GM19395 (cell line): ENCODE measurements at regions not wholly inside any gene's neighbourhood (a gene's known extent, or its start where the extent isn't known, plus 50 kb on each side); places are given as distances from the start of the nearest gene placed in this dataset.

Experiments
- ATAC-seq: cut with Tn5 transposase; IDR thresholded peaks from one replicate; pipeline ENCODE4 v1.9.1; 2021; ENCODE audit warnings: mild to moderate bottlenecking, moderate library complexity; ENCODE audit not compliant: unreplicated experiment

DNA sequence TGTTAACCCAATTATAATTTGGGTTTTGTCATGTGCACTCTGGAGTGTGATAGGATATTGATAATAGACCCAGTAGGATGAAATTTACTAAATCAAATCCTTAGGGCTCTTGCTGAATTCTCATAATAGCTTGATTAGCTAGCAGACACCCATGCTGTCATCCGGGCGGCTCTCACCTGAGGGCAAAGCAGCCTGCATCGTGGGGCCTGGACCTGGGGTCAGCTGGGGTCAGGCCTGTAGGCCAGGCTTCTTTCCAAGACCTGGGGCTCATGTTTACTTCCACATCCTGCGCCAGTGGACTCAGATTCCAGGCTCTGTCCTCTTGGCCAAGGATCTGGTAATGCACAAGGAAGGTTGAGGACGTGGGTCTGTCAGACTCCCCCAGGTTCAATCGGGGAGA is 486.3 kb downstream of the NPHP4 start:
- no peak for ATAC-seq

DNA sequence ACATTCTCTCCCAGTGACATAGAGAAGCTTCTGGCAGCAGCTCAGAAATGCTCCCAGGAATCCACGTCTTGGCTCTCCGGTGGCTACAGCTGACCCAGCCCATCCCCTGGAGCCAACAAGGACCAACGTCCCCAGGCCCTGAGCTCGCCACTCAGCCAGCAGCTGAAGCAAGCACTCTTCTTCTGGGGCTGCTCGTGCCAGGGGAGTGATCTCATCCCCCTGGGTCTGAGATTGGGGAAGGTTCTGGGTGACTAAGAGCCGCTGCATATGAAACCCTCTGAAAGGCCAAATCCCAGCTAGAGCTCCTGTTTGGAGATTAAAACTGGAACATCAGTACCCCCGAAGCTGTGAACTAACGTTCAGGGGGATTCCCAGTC is 487.9 kb downstream of the NPHP4 start:
- ATAC-seq, result no peak

DNA sequence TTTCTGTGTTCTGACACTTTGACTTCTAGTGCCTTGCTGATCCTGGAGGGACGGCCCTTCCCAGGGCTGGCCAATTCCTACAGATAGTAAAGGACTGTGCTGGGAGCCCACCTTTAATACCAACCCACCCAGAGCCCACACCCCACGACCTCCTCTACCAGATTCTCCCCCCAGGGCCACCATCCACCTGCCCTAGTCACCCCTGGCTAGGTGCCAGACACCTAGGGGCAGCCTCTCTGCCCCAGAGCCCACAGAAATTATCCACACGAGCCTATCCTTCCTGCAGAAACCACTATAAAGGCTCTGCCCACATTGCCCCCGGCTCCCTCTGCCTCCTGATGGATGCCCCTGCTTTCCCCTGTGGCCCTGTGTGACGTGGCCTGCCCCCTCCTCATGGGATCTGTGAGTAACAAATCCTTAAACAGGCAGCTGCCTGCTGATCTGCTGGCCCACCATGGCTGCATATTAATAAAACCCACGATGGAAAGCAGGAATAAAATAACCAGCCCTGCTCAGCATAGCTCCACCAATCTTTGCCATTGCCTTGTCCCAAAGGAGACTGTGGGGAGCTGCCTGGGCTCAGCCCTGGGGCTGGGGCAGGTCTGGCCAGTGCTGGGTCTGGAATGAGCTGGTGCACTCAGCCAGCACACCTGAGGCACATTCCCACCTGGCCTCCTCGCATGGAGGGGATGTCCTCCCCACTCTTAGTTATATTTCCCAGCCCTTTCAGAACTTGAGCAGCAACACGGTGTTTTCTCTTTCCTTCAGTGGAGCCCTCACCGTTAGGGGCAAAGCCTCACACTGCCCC is 488.5 kb downstream of the NPHP4 start:
- no peak for ATAC-seq

DNA sequence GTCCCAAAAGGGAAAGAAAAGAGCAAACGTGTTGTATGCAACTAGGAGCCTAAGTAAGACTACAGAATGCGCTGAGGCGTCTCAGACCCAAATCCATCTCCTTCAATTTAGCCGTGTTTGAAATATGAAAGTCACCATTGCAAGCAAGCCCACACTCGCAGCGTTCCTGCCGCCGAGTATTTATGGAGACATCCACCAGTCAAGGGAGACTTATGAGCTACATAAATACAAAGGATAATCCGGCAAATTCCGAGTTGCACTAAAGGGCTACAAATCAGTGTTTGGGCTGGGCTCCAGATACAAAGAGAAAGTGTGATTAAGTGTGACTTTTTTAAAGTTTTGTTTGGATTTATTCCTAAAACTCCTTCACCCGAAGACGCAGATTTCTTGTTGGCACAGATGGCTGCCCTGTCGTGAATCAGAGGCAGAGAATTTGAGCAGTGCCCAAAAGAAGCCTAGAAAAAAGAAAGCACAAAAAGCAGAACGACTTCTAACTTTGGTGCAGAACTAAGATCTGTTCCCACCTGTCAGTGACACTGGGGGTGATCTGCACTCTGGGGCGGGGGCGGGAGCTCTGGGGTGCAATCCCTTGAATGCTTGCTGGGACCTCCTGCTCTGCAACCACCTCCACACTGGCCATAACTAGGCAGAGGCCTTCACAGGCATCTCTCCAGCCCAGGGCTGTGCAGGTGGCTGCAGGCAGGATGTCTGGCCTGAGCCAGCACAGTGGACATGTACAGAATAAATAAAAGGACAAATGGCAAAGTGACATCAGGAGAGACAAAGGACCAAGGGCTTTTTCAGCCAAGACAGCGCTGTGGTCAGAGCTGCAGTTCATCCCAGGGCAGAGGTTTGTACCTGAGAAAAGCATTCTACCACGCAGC is 489.7 kb downstream of the NPHP4 start:
- ATAC-seq, result no peak

DNA sequence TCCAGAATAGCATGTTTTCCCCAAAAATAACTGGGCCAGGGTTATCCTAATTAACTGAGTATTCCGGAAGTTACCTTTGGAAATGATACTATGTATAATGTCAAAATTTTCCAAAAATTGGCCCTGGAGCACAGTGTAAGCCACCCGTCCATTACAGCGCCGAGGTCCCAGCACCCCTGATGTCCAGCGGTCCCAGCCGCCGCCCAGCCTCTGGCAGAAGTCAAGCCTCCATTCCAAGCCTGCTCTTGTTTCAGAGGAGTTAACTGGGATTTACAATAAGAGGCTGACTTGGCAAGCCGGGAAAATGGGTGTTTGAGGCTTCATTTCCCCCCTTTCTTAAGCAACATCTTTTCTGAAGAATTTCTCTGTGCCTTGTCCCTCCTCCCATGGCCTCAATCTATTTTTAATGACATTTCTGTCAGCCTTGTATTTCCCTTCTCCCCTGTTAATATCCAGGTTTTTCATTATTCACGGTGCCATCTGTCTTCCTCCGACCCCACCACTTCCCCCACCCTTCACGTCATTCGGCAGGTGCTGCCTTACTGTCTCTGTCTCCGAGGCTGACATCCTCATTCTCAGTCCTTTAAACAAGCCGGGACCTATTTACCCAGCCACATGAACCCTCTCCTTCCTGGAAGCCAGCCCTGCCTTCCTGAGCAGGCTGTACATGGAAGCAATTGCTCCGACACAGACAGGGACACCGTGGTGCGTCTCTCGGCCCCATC is 490.9 kb downstream of the NPHP4 start:
- no peak for ATAC-seq

DNA sequence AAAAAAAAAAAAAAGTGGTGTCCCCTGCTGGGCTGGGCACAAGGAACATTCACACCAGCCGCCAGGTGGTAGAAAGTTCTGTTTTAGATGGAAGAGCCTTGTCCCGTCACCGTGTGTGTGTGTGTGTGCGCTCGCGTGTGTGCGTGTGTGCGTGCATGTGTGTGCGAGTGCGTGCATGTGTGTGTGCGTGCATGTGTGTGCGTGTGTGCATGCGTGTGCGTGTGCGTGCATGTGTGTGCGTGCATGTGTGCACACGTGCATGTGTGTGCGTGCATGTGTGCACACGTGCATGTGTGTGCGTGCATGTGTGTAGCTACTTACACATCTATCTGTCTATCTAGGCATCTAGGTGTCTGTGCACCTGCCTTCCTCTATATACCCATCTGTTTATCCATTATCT is 491.7 kb downstream of the NPHP4 start:
- ATAC-seq, result no peak

DNA sequence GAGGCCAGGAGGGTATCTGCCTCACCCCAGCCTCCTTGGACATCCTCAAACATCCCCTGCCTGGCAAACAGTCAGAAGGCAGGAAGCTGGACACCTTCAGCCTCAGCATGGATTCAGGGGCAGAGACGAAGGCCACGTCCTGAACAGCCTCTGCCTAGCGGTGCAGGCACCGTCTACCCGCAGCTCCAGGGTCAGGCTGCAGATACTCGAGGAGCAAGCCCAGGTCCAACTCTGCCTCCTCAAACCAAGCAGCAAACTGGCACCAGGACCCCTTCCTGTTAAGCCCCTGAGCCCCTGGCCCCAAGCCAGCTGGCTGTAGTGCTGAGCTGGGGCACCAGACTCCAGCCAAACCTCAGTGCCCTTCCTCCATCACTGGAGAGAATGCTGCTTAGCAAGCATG is 494.7 kb downstream of the NPHP4 start:
- ATAC-seq, result no peak

DNA sequence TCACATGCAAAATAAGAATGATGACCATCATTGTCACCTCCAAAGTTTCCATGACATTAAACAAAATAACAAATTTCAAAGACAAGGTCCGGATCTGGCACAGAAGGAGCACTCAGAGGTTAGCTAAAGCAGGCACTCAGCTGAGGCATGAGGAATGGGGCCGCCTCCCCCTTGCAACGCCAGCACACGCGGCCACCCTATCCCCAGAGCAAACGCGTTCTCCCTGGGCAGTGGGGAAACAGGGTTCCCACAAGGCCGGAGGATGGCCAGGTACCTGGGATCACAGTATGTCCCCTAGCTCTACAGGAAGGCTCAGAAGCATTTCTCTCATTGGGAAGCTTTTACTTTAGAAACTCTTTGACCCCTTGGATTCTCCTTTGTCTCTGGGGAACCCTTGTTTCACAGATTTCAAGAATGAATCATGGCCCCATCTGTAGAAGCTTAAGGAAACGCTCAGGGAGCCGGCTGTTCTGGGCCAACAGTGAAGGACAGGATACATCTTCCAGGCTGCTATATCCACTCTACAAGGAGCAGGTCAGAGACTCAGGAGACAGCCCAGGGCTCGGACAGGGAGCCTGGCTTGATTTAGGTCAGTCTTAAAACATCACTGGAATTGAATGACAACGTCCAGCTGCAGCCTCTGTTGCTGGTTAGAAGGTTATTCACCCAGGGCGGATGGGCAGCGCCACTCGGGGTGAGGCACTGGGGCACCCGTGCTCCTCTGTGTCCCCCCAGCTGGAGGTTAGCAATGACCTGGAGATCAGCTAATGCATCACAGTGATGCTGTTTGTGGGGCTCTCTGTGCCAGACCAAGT is 496.4 kb downstream of the NPHP4 start:
- no peak for ATAC-seq

DNA sequence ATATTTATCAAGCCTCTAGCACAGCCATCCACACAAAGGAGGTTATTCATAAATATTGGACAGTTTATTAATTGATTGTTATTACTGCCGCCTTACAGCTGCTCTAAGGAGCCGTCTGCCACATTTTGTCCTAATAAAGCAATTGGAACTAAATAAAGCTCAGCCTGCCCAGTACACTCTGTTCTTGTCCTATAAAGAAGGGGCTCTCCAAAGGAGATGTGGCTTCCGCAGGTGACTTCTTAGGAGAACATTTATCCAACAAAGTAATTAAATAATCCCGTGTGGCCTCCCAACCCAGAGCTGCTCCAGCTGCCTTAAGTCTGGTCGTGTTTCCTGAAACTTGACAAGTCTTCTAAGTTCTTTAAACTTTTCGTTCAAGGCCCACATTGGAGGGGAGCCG is 497.7 kb downstream of the NPHP4 start:
- no peak for ATAC-seq

DNA sequence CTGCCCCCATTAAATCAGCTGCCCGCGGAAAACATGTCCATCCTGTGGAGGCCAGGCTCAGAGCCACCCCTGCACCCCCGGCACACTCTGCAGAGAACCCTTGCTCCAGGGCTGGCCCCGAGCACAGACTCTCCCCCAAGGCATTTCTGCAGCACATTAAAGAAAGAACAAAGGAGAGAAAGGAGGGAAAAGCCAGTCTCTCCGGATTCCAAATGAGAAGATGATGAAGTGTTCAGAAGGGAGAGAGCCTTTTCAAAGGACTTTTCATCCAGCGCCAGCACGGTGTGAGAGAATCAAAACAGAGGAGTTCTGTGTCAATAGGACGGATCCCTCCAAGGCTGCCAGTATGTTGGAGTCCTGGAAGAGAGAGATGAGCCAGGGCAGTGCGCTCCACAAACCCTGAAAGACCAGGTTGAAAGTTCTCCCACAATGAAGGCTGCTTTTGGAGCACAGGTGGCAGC is 498.3 kb downstream of the NPHP4 start:
- no peak for ATAC-seq

DNA sequence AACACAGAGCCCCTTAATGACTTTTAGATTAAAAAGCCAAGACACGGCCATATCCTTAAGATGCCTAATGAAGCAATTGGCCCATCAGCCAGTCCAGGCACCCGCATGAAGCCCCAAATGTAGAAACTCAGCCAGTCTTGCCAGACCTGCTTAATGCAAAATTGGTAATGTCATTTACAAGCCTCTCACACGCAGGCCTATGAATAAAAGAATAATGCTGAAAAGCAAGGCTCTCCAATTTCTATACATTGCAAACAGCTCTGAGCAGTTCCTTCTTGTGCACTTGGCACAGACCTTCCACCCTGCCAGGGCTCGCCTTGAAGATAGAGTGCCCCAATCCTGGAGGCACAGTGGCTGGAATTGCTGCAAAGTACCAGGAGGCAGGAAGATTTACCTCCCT is 498.9 kb downstream of the NPHP4 start:
- no peak for ATAC-seq

DNA sequence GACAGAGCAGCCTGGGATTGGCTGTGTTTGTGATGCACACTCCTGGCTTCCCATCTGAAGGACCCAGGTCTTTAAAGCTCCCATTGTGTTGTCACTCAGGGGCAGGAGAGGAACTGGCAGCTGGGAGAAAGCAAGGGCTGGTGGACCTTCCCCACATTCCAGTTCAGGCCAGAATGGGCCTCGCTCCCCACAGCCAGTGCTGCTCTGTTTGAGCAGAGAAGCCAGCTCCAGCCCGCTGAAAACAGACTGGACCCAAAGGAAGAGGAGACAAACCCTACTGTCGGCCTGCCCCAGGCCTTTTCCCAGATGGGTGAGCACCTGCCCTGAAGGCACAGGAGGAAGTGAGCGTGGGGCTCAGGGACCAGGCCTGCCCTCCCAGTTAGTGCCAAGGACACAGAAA is 499.4 kb downstream of the NPHP4 start:
- ATAC-seq, result no peak

DNA sequence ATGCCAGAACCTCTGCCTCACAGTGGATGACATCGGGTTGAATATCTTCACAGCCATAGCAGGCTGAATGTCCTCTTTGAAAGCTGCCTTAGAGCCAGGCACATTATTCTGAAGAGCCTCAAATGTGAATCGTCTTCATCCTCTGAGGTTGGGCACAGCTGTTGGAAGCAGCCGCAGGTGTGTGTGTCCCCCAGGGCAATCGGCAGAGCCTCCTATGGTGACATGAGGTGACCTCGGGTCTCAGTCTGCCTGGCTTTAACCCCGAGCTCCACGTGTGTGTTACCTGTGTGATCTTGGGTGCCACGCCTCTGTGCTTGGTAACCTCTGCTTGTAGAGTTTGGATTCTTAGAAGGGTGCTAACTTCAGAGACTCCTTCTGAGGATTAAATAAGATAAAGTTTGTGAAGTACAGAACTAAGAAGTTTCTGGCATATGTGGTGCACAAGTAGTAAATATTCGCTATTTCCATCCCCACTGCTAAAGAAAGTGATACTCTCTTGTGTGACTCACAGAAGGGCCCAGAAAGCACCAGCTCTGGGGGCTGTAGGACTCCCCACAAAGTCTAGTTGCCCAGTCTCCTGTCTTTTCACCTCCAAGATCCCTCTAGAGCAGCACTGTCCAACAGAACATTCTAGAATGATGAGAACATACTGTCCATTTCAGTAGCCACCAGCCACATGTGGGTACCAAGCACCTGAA is 500.9 kb downstream of the NPHP4 start:
- ATAC-seq, result no peak

DNA sequence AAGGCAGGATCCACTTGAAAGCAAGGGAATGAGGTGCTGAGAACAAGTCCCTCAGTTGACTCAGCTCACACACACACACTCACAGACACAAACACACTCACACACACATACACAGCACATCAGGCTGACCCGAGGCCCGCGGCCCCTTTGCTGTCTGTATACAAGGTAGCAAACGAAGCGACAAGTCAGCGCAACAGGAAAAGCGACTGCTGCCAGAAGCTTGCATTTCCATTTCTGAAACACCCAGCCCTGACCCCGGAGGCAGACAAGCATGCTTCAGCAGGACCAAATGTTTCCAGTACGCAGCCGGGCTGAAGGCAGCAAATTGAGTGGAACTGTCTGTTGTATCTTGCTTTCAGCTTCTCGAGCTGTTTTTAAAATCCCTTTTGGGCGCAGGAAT is 501.6 kb downstream of the NPHP4 start:
- no peak for ATAC-seq

DNA sequence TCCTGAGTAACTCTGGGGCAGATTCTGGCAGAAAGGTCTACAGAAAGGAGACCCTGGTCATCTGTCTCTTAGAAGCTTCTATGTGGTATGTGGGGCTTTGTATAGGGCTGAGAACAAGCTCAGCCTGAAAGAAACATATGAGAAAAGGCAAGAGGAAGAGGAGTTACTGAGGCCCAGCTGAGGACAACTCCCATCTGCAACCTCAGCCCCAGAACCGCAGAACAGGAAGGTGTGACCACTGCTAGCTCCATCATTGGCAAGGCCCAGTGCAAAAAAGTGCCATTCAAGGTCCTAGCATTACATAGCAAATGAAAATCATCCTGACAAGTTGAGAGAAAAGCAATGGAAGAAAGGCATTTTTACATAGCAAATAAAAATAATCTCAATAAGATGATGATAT is 503.8 kb downstream of the NPHP4 start:
- ATAC-seq, result no peak

DNA sequence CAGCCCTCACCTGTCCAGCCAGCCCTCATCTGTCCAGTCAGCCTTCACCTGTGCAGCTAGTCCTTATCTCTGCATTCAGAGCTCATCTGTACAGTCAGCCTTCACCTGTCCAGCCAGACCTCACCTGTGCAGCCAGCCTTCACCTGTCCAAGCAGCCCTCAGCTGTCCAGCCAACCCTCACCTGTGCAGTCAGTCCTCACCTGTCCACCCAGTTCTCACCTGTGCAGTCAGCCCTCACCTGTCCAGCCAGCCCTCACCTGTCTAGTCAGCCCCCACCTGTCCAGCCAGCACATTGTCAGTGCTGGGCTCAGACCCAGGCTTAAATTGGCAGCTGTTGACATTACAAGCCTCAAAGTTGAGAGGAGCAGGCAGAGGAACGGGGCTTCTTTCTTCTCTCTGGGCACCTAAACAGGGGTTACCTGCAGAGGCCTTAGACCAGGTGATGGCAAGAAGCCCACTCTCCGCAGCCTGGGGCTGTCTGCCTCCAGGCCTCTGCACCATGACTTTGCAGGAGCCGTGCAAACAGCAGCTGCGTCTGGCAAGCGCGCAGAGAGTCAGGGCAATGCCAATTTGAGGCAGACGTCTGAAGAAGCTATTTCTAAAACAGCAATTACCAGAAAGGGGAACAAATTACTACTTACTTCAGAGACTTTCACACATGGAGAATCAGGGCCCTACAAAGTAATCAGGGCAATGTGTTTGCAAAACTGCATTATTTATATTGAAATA is 506.1 kb downstream of the NPHP4 start:
- no peak for ATAC-seq

DNA sequence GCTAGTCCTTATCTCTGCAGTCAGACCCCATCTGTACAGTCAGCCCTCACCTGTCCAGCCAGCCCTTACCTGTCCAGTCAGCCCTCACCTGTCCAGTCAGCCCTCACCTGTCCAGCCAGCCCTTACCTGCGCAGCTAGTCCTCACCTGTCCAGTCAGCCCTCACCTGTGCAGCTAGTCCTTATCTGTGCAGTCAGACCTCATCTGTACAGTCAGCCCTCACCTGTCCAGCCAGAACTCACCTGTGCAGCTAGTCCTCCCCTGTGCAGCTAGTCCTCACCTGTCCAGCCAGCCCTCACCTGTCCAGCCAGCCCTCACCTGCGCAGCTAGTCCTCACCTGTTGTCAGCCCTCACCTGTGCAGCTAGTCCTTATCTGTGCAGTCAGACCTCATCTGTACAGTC is 506.8 kb downstream of the NPHP4 start:
- no peak for ATAC-seq

DNA sequence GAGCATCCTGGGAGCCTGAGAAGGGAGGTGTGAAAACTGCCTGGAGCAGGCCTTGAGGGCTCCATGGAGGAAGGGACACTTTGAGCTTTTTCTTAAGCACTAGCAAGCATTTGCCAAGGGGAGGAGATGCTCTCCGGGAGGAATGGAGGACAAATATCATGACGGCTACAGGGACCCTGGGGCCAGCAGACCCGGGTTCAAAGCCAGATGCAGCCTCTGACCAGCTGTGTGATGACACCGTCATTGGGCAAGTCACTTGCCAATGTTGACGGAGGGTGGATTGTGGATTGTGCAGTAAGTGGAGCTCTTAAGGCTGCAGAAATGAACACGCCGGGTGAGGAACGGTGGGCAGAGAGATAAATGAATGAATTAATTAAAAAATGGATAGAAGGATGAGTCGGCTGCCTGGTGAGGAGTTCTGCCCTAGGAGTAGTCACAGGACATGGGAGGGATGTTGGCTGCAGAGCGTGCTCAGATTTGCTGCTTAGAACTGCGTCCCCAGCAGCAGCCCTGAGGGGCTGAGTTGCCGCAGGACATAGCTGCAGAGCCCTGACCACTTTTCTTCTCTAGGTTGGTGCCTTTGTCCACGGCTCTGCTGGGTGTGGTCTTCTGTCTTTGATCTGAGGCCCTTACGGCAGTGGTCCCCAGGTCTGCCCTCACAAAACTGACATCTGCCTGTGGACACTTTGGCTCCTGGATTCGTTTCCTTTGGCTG is 507.6 kb downstream of the NPHP4 start:
- no peak for ATAC-seq

DNA sequence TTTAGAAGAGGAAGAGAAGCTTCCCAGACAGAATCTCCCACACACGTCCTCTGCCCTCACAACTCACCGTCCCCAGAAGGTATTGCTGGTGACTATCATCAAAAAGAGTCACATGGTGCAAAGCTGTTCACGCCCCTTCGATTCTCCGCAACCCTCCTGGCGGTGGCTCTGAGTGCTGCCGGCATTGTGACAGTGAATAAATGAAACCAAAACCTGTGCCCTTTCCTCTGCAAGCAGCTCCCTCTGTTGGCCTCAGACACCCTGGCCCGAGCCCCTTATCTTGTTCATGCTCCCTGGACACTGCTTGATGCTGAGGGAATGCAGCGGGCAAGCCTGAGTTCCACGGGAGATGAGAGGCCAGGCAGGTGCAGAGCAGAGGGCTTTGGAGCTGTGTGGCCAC is 510.3 kb downstream of the NPHP4 start:
- ATAC-seq, result no peak
